Keratinocyte (primary cell): ENCODE measurements at regions not wholly inside any gene's neighbourhood (a gene's known extent, or its start where the extent isn't known, plus 50 kb on each side); places are given as distances from the start of the nearest gene placed in this dataset.

ENCODE experiments used
- DNase-seq: peaks from one replicate; pipeline ENCODE4 v3.0.0-alpha.2; 2011; ENCODE audit warnings: low read depth, missing footprints, low spot score
- FAIRE-seq: peaks from 2 replicates; lab custom pipeline; 2011; peaks lifted over from hg19 to GRCh38; lab: Jason Lieb, UNC
- H2AFZ ChIP-seq: 2 replicates; pipeline ENCODE4 v1.6.0; 2012; ENCODE audit warnings: low read length, control low read depth, inconsistent platforms; ENCODE audit not compliant: control insufficient read depth
- H3K27ac ChIP-seq: 2 replicates; pipeline ENCODE4 v1.5.1; 2011; ENCODE audit warnings: low read length; ENCODE audit not compliant: control insufficient read depth, insufficient read depth
- H3K27me3 ChIP-seq: 3 replicates; pipeline ENCODE4 v1.6.0; 2011; ENCODE audit warnings: low read length; ENCODE audit not compliant: control insufficient read depth, insufficient read depth; ENCODE audit errors: extremely low read depth
- H3K36me3 ChIP-seq, 2 experiments: 2 replicates in 1 of 2; 3 replicates in 1 of 2; pipeline ENCODE4 v1.5.1; 2011; ENCODE audit warnings: low read length in 2 of 2, mild to moderate bottlenecking in 1 of 2; ENCODE audit not compliant: control insufficient read depth in 2 of 2, insufficient read depth in 2 of 2; ENCODE audit errors: extremely low read depth in 1 of 2
- H3K4me1 ChIP-seq: 3 replicates; pipeline ENCODE4 v1.5.1; 2011; ENCODE audit warnings: low read length; ENCODE audit not compliant: control insufficient read depth, insufficient read depth; ENCODE audit errors: extremely low read depth
- H3K4me2 ChIP-seq: 3 replicates; pipeline ENCODE4 v1.6.0; 2011; ENCODE audit warnings: low read depth, low read length; ENCODE audit not compliant: control insufficient read depth, insufficient read depth; ENCODE audit errors: extremely low read depth
- H3K4me3 ChIP-seq, 3 experiments: fragments of 200-600 bp in 1 of 3; sonication (generic) in 1 of 3; 2 replicates in 2 of 3; 3 replicates in 1 of 3; pipeline ENCODE4 v1.5.1; 2011 to 2016; ENCODE audit warnings: low read length in 3 of 3, mild to moderate bottlenecking in 3 of 3, control low read depth in 2 of 3, inconsistent platforms in 1 of 3, low read depth in 1 of 3, mixed read lengths in 1 of 3, mixed run types in 1 of 3, moderate library complexity in 1 of 3; ENCODE audit not compliant: control insufficient read depth in 2 of 3, insufficient read depth in 2 of 3; ENCODE audit errors: extremely low read depth in 1 of 3
- H3K79me2 ChIP-seq: 2 replicates; pipeline ENCODE4 v1.6.0; 2012; ENCODE audit warnings: low read length; ENCODE audit not compliant: control insufficient read depth, insufficient read depth
- H3K9ac ChIP-seq: 3 replicates; pipeline ENCODE4 v1.6.0; 2011; ENCODE audit warnings: low read length; ENCODE audit not compliant: control insufficient read depth, insufficient read depth; ENCODE audit errors: extremely low read depth
- H3K9me1 ChIP-seq: 3 replicates; pipeline ENCODE4 v1.6.0; 2011; ENCODE audit warnings: low read length; ENCODE audit not compliant: control insufficient read depth, insufficient read depth; ENCODE audit errors: extremely low read depth
- H3K9me3 ChIP-seq: 2 replicates; pipeline ENCODE4 v1.5.1; 2012; ENCODE audit warnings: low read depth, low read length; ENCODE audit not compliant: control insufficient read depth
- H4K20me1 ChIP-seq: 3 replicates; pipeline ENCODE4 v1.6.0; 2011; ENCODE audit warnings: low read length; ENCODE audit not compliant: control insufficient read depth, insufficient read depth; ENCODE audit errors: extremely low read depth
- EZH2 ChIP-seq: IDR thresholded peaks from one replicate; pipeline ENCODE4 v1.6.1; 2012; ENCODE audit warnings: inconsistent platforms, mild to moderate bottlenecking, low read length, moderate library complexity
- dilution Hi-C: fragments of 300-500 bp; cut with MboI; formaldehyde crosslinking; loops from one replicate; pipeline ENCODE4 v1.7.0; 2020; ENCODE audit warnings: low sequenced_read_pairs; ENCODE audit not compliant: extremely low pct_ligation_motif_present
- TF ChIP-seq, protein P1 (sequence below), 3 experiments: IDR thresholded peaks in 1 of 3; conservative IDR thresholded peaks in 1 of 3; optimal IDR thresholded peaks in 1 of 3; 2 replicates in 2 of 3; 3 replicates in 1 of 3; pipeline versions ENCODE3 to v1.5.1; 2011; ENCODE audit warnings: low read length in 3 of 3, mild to moderate bottlenecking in 3 of 3, moderate library complexity in 2 of 3, control low read depth in 1 of 3, inconsistent platforms in 1 of 3; ENCODE audit not compliant: insufficient read depth in 2 of 3; ENCODE audit errors: extremely low read depth in 1 of 3

DNA sequence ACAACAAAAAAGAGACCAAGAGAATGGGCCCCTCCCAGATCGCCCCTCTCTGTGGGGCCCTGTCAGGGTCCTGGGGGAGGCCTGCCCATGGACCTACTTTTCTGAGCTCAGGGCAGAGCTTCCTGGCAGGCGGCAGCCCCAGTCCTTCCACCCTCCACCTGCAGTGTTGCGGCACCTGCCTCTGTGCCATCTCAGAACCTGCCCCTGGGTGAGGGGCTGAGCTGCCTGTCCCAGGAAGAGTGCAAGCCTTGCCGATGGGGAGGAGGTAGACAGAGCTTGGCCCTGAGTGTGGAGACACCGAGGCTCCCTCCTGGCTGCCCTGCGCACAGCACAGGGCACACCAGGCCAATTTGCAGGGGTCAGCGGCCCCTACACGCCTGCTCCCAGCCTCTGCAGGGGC lies 67.5 kb downstream of the UNCX start:
- Histone ChIP-seq H3K9me3 (no peaks in the 10 kb centered on the region), H3K79me2 (no peaks in the 10 kb centered on the region), H3K4me1 (peaks cover 4% of the 10 kb centered on the region), H3K36me3 (no peaks in the 10 kb centered on the region), H3K9ac (no peak overlapping the region), H3K27me3 (peaks cover 40% of the 10 kb centered on the region), H3K4me3 (no peak overlapping the region), H3K9me1 (no peaks in the 10 kb centered on the region), H3K4me2 (no peak overlapping the region), H2AFZ (no peak overlapping the region), H4K20me1 (no peaks in the 10 kb centered on the region), H3K27ac (no peak overlapping the region)
- TF ChIP-seq, protein P1, sequence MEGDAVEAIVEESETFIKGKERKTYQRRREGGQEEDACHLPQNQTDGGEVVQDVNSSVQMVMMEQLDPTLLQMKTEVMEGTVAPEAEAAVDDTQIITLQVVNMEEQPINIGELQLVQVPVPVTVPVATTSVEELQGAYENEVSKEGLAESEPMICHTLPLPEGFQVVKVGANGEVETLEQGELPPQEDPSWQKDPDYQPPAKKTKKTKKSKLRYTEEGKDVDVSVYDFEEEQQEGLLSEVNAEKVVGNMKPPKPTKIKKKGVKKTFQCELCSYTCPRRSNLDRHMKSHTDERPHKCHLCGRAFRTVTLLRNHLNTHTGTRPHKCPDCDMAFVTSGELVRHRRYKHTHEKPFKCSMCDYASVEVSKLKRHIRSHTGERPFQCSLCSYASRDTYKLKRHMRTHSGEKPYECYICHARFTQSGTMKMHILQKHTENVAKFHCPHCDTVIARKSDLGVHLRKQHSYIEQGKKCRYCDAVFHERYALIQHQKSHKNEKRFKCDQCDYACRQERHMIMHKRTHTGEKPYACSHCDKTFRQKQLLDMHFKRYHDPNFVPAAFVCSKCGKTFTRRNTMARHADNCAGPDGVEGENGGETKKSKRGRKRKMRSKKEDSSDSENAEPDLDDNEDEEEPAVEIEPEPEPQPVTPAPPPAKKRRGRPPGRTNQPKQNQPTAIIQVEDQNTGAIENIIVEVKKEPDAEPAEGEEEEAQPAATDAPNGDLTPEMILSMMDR (optimal IDR thresholded peaks at IDR 0.05 in 1 of 3, IDR thresholded peaks at IDR 0.05 in 1 of 3, conservative IDR thresholded peaks at IDR 0.05 in 1 of 3; ENCODE audit: extremely low read depth in 1 of 3, insufficient read depth in 2 of 3, low read length in 3 of 3), result no peak
- TF ChIP-seq EZH2, result no peak
- FAIRE-seq (no peak), DNase-seq (no peak)
- dilution Hi-C loops, result no loop called here

DNA sequence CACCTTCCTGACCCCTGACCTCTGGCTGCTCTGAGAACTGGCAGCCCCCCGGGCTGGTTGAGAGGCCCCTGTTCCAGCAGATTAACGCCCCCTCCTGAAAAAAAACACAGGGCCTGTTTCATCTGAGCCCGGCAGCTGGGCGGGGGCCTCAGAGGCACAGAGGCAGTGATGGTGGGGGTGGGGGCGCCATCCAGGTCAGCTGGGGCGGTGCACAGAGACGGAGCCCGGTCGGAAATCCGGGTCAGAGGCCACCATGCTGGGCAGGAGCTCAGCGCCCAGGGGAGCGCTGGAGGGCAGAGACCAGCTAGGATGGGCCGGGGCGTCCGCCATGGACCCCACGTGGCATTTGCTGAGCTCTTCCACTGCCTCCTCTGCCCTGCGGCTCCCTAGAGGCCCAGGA lies 68.0 kb downstream of the UNCX start:
- Histone ChIP-seq H3K4me2 (no peak overlapping the region), H3K27me3 (peaks cover 40% of the 10 kb centered on the region), H3K9me1 (no peaks in the 10 kb centered on the region), H3K4me1 (peaks cover 4% of the 10 kb centered on the region), H3K4me3 (no peak overlapping the region), H3K79me2 (no peaks in the 10 kb centered on the region), H2AFZ (no peak overlapping the region), H3K27ac (no peak overlapping the region), H4K20me1 (no peaks in the 10 kb centered on the region), H3K9ac (no peak overlapping the region), H3K36me3 (no peaks in the 10 kb centered on the region), H3K9me3 (no peaks in the 10 kb centered on the region)
- DNase-seq (no peak), FAIRE-seq (no peak)
- no peak for TF ChIP-seq EZH2
- TF ChIP-seq, protein P1 (optimal IDR thresholded peaks at IDR 0.05 in 1 of 3, IDR thresholded peaks at IDR 0.05 in 1 of 3, conservative IDR thresholded peaks at IDR 0.05 in 1 of 3; ENCODE audit: extremely low read depth in 1 of 3, insufficient read depth in 2 of 3, low read length in 3 of 3), result no peak
- dilution Hi-C loops, result no loop called here
